Thyroid gland (tissue), 4 donors: ENCODE measurements at regions not wholly inside any gene's neighbourhood (a gene's known extent, or its start where the extent isn't known, plus 50 kb on each side); places are given as distances from the start of the nearest gene placed in this dataset.

Experiments
- CTCF ChIP-seq, 6 experiments: fragments of 200-600 bp in 3 of 6; fragments of 450-650 bp in 3 of 6; sonication (generic) in 3 of 6; IDR thresholded peaks; one replicate each; pipeline ENCODE4 v1.5.1; 2016 to 2019; ENCODE audit warnings: antibody characterized with exemption in 6 of 6, mild to moderate bottlenecking in 2 of 6, inconsistent platforms in 1 of 6, moderate library complexity in 1 of 6
- POLR2A ChIP-seq, 2 donors: fragments of 450-650 bp; IDR thresholded peaks; one replicate each; pipeline ENCODE4 v1.6.1; 2017; ENCODE audit warnings: antibody characterized with exemption in 2 of 2, mild to moderate bottlenecking in 2 of 2, moderate library complexity in 1 of 2

GRCh38 chr10:123536176-123536845 lies 129.8 kb upstream of the GPR26 start:
- TF ChIP-seq CTCF (IDR thresholded peaks at IDR 0.05) (no peak), POLR2A (IDR thresholded peaks at IDR 0.05) (no peak)
